ENCODE measurements at regions not wholly inside any gene's neighbourhood (a gene's known extent, or its start where the extent isn't known, plus 50 kb on each side); places are given as distances from the start of the nearest gene placed in this dataset.

- Histone ChIP-seq H3K14ac (ENCODE audit: low read length in 2 of 2) (no peak overlapping the region), H3K18ac (ENCODE audit: low read depth in 1 of 2, low read length in 2 of 2) (no peak overlapping the region), H3K4me1 (ENCODE audit: control insufficient read depth, insufficient read depth, low read depth, low read length) (peaks cover 3% of the 10 kb centered on the region), H3K27me3 (ENCODE audit: control insufficient read depth in 1 of 2, insufficient read depth in 1 of 2, low read length in 2 of 2) (peaks cover 3 to 17% of the 10 kb centered on the region in 2 experiments), H3K79me1 (replicated peaks; ENCODE audit: low read length, poor library complexity, severe bottlenecking) (no peaks in the 10 kb centered on the region), H3K4me2 (ENCODE audit: low read length, poor library complexity, severe bottlenecking) (no peak overlapping the region), H2BK120ac (ENCODE audit: low read depth, low read length) (no peak overlapping the region), H2BK5ac (ENCODE audit: low read depth, low read length, poor library complexity, severe bottlenecking) (no peak overlapping the region), H2BK12ac (ENCODE audit: low read length in 2 of 2) (no peak overlapping the region), H3K4me3 (ENCODE audit: insufficient read depth in 1 of 2, low read depth in 1 of 2, low read length in 2 of 2) (no peak overlapping the region), H2AK5ac (ENCODE audit: low read length, severe bottlenecking) (no peak overlapping the region), H3K27ac (ENCODE audit: low read length, poor library complexity, severe bottlenecking) (no peak overlapping the region), H4K8ac (ENCODE audit: low read length) (no peak overlapping the region), H3K9ac (ENCODE audit: low read length) (no peak overlapping the region), H3K36me3 (ENCODE audit: control insufficient read depth in 1 of 2, insufficient read depth in 2 of 2, low read depth in 1 of 2, low read length in 2 of 2) (no peaks in the 10 kb centered on the region), H4K91ac (ENCODE audit: low read length) (no peak overlapping the region), H3K4ac (ENCODE audit: low read depth in 1 of 2, low read length in 2 of 2) (no peak overlapping the region), H3K9me3 (ENCODE audit: control insufficient read depth, low read length) (no peaks in the 10 kb centered on the region), H2BK15ac (ENCODE audit: low read depth, poor library complexity, severe bottlenecking) (no peak overlapping the region), H3K23ac (ENCODE audit: low read length in 2 of 2) (no peak overlapping the region), H2AFZ (ENCODE audit: low read depth, low read length) (no peak overlapping the region)
- DNase-seq, result no peak
- 78% methylated on average over 4 of the region's 4 CpGs for WGBS
These were observed 127.2 kb downstream of the UTP18 start for GRCh38 chr17:51387582-51387981.

- no peak overlapping the region for H2AK5ac ChIP-seq (ENCODE audit: low read length, severe bottlenecking)
- H3K27me3 ChIP-seq (ENCODE audit: control insufficient read depth in 1 of 2, insufficient read depth in 1 of 2, low read length in 2 of 2), result peaks cover 3 to 17% of the 10 kb centered on the region in 2 experiments
- peaks cover 3% of the 10 kb centered on the region for H3K4me1 ChIP-seq (ENCODE audit: control insufficient read depth, insufficient read depth, low read depth, low read length)
- H2BK12ac ChIP-seq (ENCODE audit: low read length in 2 of 2), result no peak overlapping the region
- H2BK120ac ChIP-seq (ENCODE audit: low read depth, low read length), result no peak overlapping the region
- H3K14ac ChIP-seq (ENCODE audit: low read length in 2 of 2), result no peak overlapping the region
- H3K9me3 ChIP-seq (ENCODE audit: control insufficient read depth, low read length), result no peaks in the 10 kb centered on the region
- no peak overlapping the region for H3K23ac ChIP-seq (ENCODE audit: low read length in 2 of 2)
- H3K79me1 ChIP-seq (replicated peaks; ENCODE audit: low read length, poor library complexity, severe bottlenecking), result no peaks in the 10 kb centered on the region
- no peak overlapping the region for H2BK5ac ChIP-seq (ENCODE audit: low read depth, low read length, poor library complexity, severe bottlenecking)
- H4K91ac ChIP-seq (ENCODE audit: low read length), result no peak overlapping the region
- no peak overlapping the region for H2BK15ac ChIP-seq (ENCODE audit: low read depth, poor library complexity, severe bottlenecking)
- H3K4me2 ChIP-seq (ENCODE audit: low read length, poor library complexity, severe bottlenecking), result no peak overlapping the region
- no peaks in the 10 kb centered on the region for H3K36me3 ChIP-seq (ENCODE audit: control insufficient read depth in 1 of 2, insufficient read depth in 2 of 2, low read depth in 1 of 2, low read length in 2 of 2)
- H4K8ac ChIP-seq (ENCODE audit: low read length), result no peak overlapping the region
- WGBS, result 74% methylated on average over 2 of the region's 2 CpGs
- no peak overlapping the region for H3K18ac ChIP-seq (ENCODE audit: low read depth in 1 of 2, low read length in 2 of 2)
- H3K9ac ChIP-seq (ENCODE audit: low read length), result no peak overlapping the region
- no peak for DNase-seq
- no peak overlapping the region for H3K4me3 ChIP-seq (ENCODE audit: insufficient read depth in 1 of 2, low read depth in 1 of 2, low read length in 2 of 2)
- no peak overlapping the region for H2AFZ ChIP-seq (ENCODE audit: low read depth, low read length)
- no peak overlapping the region for H3K27ac ChIP-seq (ENCODE audit: low read length, poor library complexity, severe bottlenecking)
- no peak overlapping the region for H3K4ac ChIP-seq (ENCODE audit: low read depth in 1 of 2, low read length in 2 of 2)
These were observed 127.6 kb downstream of the UTP18 start for GRCh38 chr17:51387986-51388385.

- Histone ChIP-seq H2BK120ac (ENCODE audit: low read depth, low read length) (no peak overlapping the region), H3K14ac (ENCODE audit: low read length in 2 of 2) (no peak overlapping the region), H2AFZ (ENCODE audit: low read depth, low read length) (no peak overlapping the region), H3K4ac (ENCODE audit: low read depth in 1 of 2, low read length in 2 of 2) (no peak overlapping the region), H2AK5ac (ENCODE audit: low read length, severe bottlenecking) (no peak overlapping the region), H3K9me3 (ENCODE audit: control insufficient read depth, low read length) (no peaks in the 10 kb centered on the region), H3K23ac (ENCODE audit: low read length in 2 of 2) (no peak overlapping the region), H2BK15ac (ENCODE audit: low read depth, poor library complexity, severe bottlenecking) (no peak overlapping the region), H3K18ac (ENCODE audit: low read depth in 1 of 2, low read length in 2 of 2) (no peak overlapping the region), H4K8ac (ENCODE audit: low read length) (no peak overlapping the region), H3K79me1 (replicated peaks; ENCODE audit: low read length, poor library complexity, severe bottlenecking) (no peaks in the 10 kb centered on the region), H3K4me1 (ENCODE audit: control insufficient read depth, insufficient read depth, low read depth, low read length) (peaks cover 3% of the 10 kb centered on the region), H3K4me3 (ENCODE audit: insufficient read depth in 1 of 2, low read depth in 1 of 2, low read length in 2 of 2) (no peak overlapping the region), H3K27me3 (ENCODE audit: control insufficient read depth in 1 of 2, insufficient read depth in 1 of 2, low read length in 2 of 2) (peaks cover 3 to 7% of the 10 kb centered on the region in 2 experiments), H4K91ac (ENCODE audit: low read length) (no peak overlapping the region), H3K4me2 (ENCODE audit: low read length, poor library complexity, severe bottlenecking) (no peak overlapping the region), H3K27ac (ENCODE audit: low read length, poor library complexity, severe bottlenecking) (no peak overlapping the region), H3K9ac (ENCODE audit: low read length) (no peak overlapping the region), H2BK12ac (ENCODE audit: low read length in 2 of 2) (no peak overlapping the region), H2BK5ac (ENCODE audit: low read depth, low read length, poor library complexity, severe bottlenecking) (no peak overlapping the region), H3K36me3 (ENCODE audit: control insufficient read depth in 1 of 2, insufficient read depth in 2 of 2, low read depth in 1 of 2, low read length in 2 of 2) (no peaks in the 10 kb centered on the region)
- DNase-seq, result no peak
- 50% methylated on average over 1 of the region's 1 CpG for WGBS
These were observed 129.5 kb downstream of the UTP18 start for GRCh38 chr17:51389875-51390274.

GRCh38 chr17:51391982-51392654, 131.8 kb downstream of the UTP18 start:
- H4K91ac ChIP-seq (ENCODE audit: low read length), result no peak overlapping the region
- no peak overlapping the region for H3K14ac ChIP-seq (ENCODE audit: low read length in 2 of 2)
- no peak overlapping the region for H3K23ac ChIP-seq (ENCODE audit: low read length in 2 of 2)
- H3K4me1 ChIP-seq (ENCODE audit: control insufficient read depth, insufficient read depth, low read depth, low read length), result peaks cover 3% of the 10 kb centered on the region
- H2BK15ac ChIP-seq (ENCODE audit: low read depth, poor library complexity, severe bottlenecking), result no peak overlapping the region
- no peaks in the 10 kb centered on the region for H3K79me1 ChIP-seq (replicated peaks; ENCODE audit: low read length, poor library complexity, severe bottlenecking)
- H4K8ac ChIP-seq (ENCODE audit: low read length), result no peak overlapping the region
- WGBS, result 50% methylated on average over 8 of the region's 8 CpGs
- no peak overlapping the region for H3K18ac ChIP-seq (ENCODE audit: low read depth in 1 of 2, low read length in 2 of 2)
- no peak overlapping the region for H2AK5ac ChIP-seq (ENCODE audit: low read length, severe bottlenecking)
- no peak overlapping the region for H3K27ac ChIP-seq (ENCODE audit: low read length, poor library complexity, severe bottlenecking)
- no peak for DNase-seq
- H3K4ac ChIP-seq (ENCODE audit: low read depth in 1 of 2, low read length in 2 of 2), result no peak overlapping the region
- no peak overlapping the region for H3K4me2 ChIP-seq (ENCODE audit: low read length, poor library complexity, severe bottlenecking)
- no peak overlapping the region for H3K4me3 ChIP-seq (ENCODE audit: insufficient read depth in 1 of 2, low read depth in 1 of 2, low read length in 2 of 2)
- no peak overlapping the region for H2AFZ ChIP-seq (ENCODE audit: low read depth, low read length)
- H3K36me3 ChIP-seq (ENCODE audit: control insufficient read depth in 1 of 2, insufficient read depth in 2 of 2, low read depth in 1 of 2, low read length in 2 of 2), result no peaks in the 10 kb centered on the region
- H2BK12ac ChIP-seq (ENCODE audit: low read length in 2 of 2), result no peak overlapping the region
- H2BK5ac ChIP-seq (ENCODE audit: low read depth, low read length, poor library complexity, severe bottlenecking), result no peak overlapping the region
- no peaks in the 10 kb centered on the region for H3K9me3 ChIP-seq (ENCODE audit: control insufficient read depth, low read length)
- no peak overlapping the region for H2BK120ac ChIP-seq (ENCODE audit: low read depth, low read length)
- H3K9ac ChIP-seq (ENCODE audit: low read length), result no peak overlapping the region
- H3K27me3 ChIP-seq (ENCODE audit: control insufficient read depth in 1 of 2, insufficient read depth in 1 of 2, low read length in 2 of 2), result peaks cover 3 to 4% of the 10 kb centered on the region in 2 experiments
